ENCODE measurements at regions not wholly inside any gene's neighbourhood (a gene's known extent, or its start where the extent isn't known, plus 50 kb on each side); places are given as distances from the start of the nearest gene placed in this dataset.

- Mint-ChIP-seq H3K4me1 (ENCODE audit: unreplicated experiment) (no peaks in the 10 kb centered on the region), H3K27me3 (no peaks in the 10 kb centered on the region), H3K4me3 (no peak overlapping the region), H3K9me3 (peaks cover 5% of the 10 kb centered on the region), H3K36me3 (no peaks in the 10 kb centered on the region), H3K27ac (no peak overlapping the region)
- DNase-seq (ENCODE audit: extremely low spot score, unreplicated experiment) = no peak
- TF ChIP-seq CTCF (conservative IDR thresholded peaks at IDR 0.05) = no peak
Measured at GRCh38 chr9:11805969-11806368, 887.2 kb upstream of the TYRP1 start.

DNA sequence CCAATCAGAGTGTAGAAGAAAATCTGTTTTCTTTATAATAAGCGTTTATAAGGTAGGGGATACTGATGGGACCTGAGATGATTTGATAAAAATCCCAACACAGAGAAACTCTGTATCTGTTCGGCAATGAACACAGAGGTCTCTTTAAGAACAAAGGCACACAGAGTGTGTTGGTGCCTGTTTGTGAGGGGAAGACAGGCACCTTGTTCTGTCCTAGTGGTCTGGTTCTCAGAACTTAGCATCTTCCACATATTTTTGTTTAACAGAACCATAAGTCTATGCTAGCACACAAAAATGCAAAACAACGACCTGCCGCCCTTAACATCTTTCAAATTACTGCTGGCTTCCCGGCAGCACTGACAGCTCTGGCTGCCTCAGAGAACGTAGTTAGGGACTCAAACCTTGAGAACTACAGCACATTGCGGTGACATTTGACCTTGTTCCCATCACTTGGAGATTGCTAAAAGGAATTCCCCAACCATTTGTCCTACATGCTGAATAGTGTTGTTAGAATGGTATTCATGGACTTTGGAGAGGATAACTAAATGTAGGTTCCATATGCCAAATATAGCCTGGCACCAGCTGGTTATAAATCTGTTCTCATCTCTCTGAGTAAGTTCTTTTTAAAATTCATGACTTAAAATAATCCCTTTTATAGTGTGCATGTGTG is 871.7 kb upstream of the TYRP1 start:
- Mint-ChIP-seq H3K4me3 (no peak overlapping the region), H3K27ac (no peak overlapping the region), H3K36me3 (no peaks in the 10 kb centered on the region), H3K27me3 (no peaks in the 10 kb centered on the region), H3K9me3 (no peaks in the 10 kb centered on the region), H3K4me1 (ENCODE audit: unreplicated experiment) (no peaks in the 10 kb centered on the region)
- no peak for TF ChIP-seq CTCF (conservative IDR thresholded peaks at IDR 0.05)
- no peak for DNase-seq (ENCODE audit: extremely low spot score, unreplicated experiment)

DNA sequence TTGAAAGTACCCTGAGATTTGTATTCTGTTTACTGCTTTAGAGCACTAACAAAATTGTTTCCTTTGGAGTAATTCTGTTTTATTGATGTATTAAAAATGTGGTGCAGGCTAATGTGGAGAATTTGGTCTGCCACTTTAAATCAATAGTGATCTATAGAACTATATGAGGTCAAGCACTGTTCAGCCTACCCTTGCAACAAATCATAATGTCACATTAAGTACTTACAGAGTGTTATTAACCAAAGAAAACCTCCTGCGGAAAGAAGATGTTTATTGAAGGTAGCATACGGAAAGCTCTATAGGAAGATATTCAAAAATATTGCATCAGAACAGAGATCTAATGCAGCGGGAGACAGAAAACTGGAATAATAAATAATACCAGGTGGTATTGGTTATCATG is 865.0 kb upstream of the TYRP1 start:
- Mint-ChIP-seq H3K4me1 (ENCODE audit: unreplicated experiment) (no peaks in the 10 kb centered on the region), H3K4me3 (no peak overlapping the region), H3K27ac (no peak overlapping the region), H3K9me3 (no peaks in the 10 kb centered on the region), H3K36me3 (no peaks in the 10 kb centered on the region), H3K27me3 (no peaks in the 10 kb centered on the region)
- TF ChIP-seq CTCF (conservative IDR thresholded peaks at IDR 0.05) = no peak
- no peak for DNase-seq (ENCODE audit: extremely low spot score, unreplicated experiment)

GRCh38 chr9:11833056-11833455 is 860.1 kb upstream of the TYRP1 start:
- no peak overlapping the region for H3K4me3 Mint-ChIP-seq
- peaks cover 6% of the 10 kb centered on the region for H3K9me3 Mint-ChIP-seq
- TF ChIP-seq CTCF (conservative IDR thresholded peaks at IDR 0.05) = no peak
- H3K27ac Mint-ChIP-seq = no peak overlapping the region
- DNase-seq (ENCODE audit: extremely low spot score, unreplicated experiment) = no peak
- H3K27me3 Mint-ChIP-seq = no peaks in the 10 kb centered on the region
- H3K36me3 Mint-ChIP-seq = no peaks in the 10 kb centered on the region
- no peaks in the 10 kb centered on the region for H3K4me1 Mint-ChIP-seq (ENCODE audit: unreplicated experiment)

DNA sequence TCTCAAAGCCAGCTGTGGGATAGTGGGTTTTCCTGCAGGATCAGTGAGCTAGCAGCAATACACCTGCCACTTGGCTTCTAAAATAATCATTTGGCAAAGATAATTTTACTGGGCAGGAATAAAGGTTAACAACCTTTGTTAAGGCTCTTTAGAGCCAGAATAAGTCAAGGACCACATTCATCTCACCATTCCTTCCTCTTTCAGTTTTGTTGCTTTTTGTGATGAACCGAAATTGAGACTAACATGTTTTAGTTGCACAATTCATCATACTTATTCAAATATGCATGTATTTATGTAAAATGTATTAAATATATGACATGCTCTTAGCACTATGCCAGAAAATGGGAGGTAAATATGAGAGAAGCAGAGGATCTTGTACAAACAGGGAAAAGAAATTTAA is 824.4 kb upstream of the TYRP1 start:
- Mint-ChIP-seq H3K4me1 (ENCODE audit: unreplicated experiment) (no peaks in the 10 kb centered on the region), H3K27me3 (peaks cover 20% of the 10 kb centered on the region), H3K27ac (no peak overlapping the region), H3K36me3 (no peaks in the 10 kb centered on the region), H3K9me3 (no peaks in the 10 kb centered on the region), H3K4me3 (no peak overlapping the region)
- DNase-seq (ENCODE audit: extremely low spot score, unreplicated experiment) = no peak
- TF ChIP-seq CTCF (conservative IDR thresholded peaks at IDR 0.05) = no peak

DNA sequence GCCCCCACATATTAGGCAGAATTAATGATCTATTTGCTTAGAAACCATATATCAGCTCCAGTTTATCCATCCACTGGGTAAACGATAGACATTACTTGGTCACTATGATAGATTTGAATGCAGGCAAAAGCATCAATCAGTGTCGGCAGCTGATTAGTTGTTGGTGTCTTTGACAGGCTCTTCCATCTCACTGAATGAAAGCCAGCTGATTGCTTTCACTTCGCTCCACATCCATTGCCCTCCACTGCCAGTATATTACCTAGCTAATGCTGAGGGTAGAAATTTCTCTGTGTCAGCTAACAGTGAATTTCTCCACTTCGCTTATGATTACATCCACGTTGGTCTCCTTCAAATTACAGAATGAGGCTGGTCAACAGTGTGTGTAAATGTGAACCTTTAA is 821.3 kb upstream of the TYRP1 start:
- H3K27ac Mint-ChIP-seq = no peak overlapping the region
- no peak for DNase-seq (ENCODE audit: extremely low spot score, unreplicated experiment)
- no peak for TF ChIP-seq CTCF (conservative IDR thresholded peaks at IDR 0.05)
- no peaks in the 10 kb centered on the region for H3K9me3 Mint-ChIP-seq
- H3K4me1 Mint-ChIP-seq (ENCODE audit: unreplicated experiment) = no peaks in the 10 kb centered on the region
- H3K36me3 Mint-ChIP-seq = no peaks in the 10 kb centered on the region
- peaks cover 20% of the 10 kb centered on the region for H3K27me3 Mint-ChIP-seq
- H3K4me3 Mint-ChIP-seq = peak overlapping the region; percentile 22

All from type B pancreatic cell (in vitro differentiated cells).